ENCODE measurements at regions not wholly inside any gene's neighbourhood (a gene's known extent, or its start where the extent isn't known, plus 50 kb on each side); places are given as distances from the start of the nearest gene placed in this dataset.

GRCh38 chr5:36755920-36756488 lies 120.6 kb upstream of the NIPBL start:
- Histone ChIP-seq H3F3A (ENCODE audit: insufficient read depth, low read length, poor library complexity, severe bottlenecking) (no peaks in the 10 kb centered on the region), H2AFZ (ENCODE audit: low read depth, low read length) (no peak overlapping the region), H3K27me3 (ENCODE audit: insufficient read depth, low read depth, low read length) (no peaks in the 10 kb centered on the region), H3K27ac (ENCODE audit: low read length) (no peak overlapping the region), H3K79me2 (replicated peaks; ENCODE audit: insufficient read depth, low read length) (no peaks in the 10 kb centered on the region), H3K9me3 (ENCODE audit: low read length) (no peaks in the 10 kb centered on the region), H3K9ac (ENCODE audit: low read length) (no peak overlapping the region), H3K4me2 (ENCODE audit: low read length) (no peak overlapping the region), H4K20me1 (ENCODE audit: insufficient read depth) (no peaks in the 10 kb centered on the region), H3K4me3 (ENCODE audit: low read length) (no peak overlapping the region), H3K9me2 (ENCODE audit: insufficient read depth, low read length) (no peaks in the 10 kb centered on the region), H3K36me3 (ENCODE audit: insufficient read depth, low read length) (no peaks in the 10 kb centered on the region)
- no peak for TF ChIP-seq CTCF (IDR thresholded peaks at IDR 0.05; ENCODE audit: poor library complexity, severe bottlenecking)
- no peak for TF ChIP-seq REST (IDR thresholded peaks at IDR 0.05; ENCODE audit: borderline replicate concordance)
- TF ChIP-seq EZH2 (IDR thresholded peaks at IDR 0.05; ENCODE audit: borderline replicate concordance, insufficient read depth, low read length, poor library complexity, severe bottlenecking), result no peak
- TF ChIP-seq SMC3 (conservative IDR thresholded peaks at IDR 0.05; ENCODE audit: poor library complexity), result no peak
- no peak for TF ChIP-seq TAF1 (IDR thresholded peaks at IDR 0.05; ENCODE audit: low read depth)
- TF ChIP-seq POLR2AphosphoS5 (IDR thresholded peaks at IDR 0.05), result no peak
- no peak for TF ChIP-seq EP300 (conservative IDR thresholded peaks at IDR 0.05; ENCODE audit: poor library complexity, severe bottlenecking)
- no peak for TF ChIP-seq RAD21 (conservative IDR thresholded peaks at IDR 0.05)
- no peak for TF ChIP-seq MXI1 (conservative IDR thresholded peaks at IDR 0.05; ENCODE audit: poor library complexity, severe bottlenecking)

GRCh38 chr5:36756848-36757247 lies 119.7 kb upstream of the NIPBL start:
- Histone ChIP-seq H3K79me2 (replicated peaks; ENCODE audit: insufficient read depth, low read length) (no peaks in the 10 kb centered on the region), H3K9me3 (ENCODE audit: low read length) (no peaks in the 10 kb centered on the region), H3K36me3 (ENCODE audit: insufficient read depth, low read length) (no peaks in the 10 kb centered on the region), H2AFZ (ENCODE audit: low read depth, low read length) (no peak overlapping the region), H3K4me2 (ENCODE audit: low read length) (no peak overlapping the region), H3K27me3 (ENCODE audit: insufficient read depth, low read depth, low read length) (no peaks in the 10 kb centered on the region), H3K4me3 (ENCODE audit: low read length) (no peak overlapping the region), H4K20me1 (ENCODE audit: insufficient read depth) (no peaks in the 10 kb centered on the region), H3K9ac (ENCODE audit: low read length) (no peak overlapping the region), H3K27ac (ENCODE audit: low read length) (no peak overlapping the region), H3K9me2 (ENCODE audit: insufficient read depth, low read length) (no peaks in the 10 kb centered on the region), H3F3A (ENCODE audit: insufficient read depth, low read length, poor library complexity, severe bottlenecking) (no peaks in the 10 kb centered on the region)
- TF ChIP-seq EP300 (conservative IDR thresholded peaks at IDR 0.05; ENCODE audit: poor library complexity, severe bottlenecking) (no peak), CTCF (IDR thresholded peaks at IDR 0.05; ENCODE audit: poor library complexity, severe bottlenecking) (no peak), POLR2AphosphoS5 (IDR thresholded peaks at IDR 0.05) (no peak), MXI1 (conservative IDR thresholded peaks at IDR 0.05; ENCODE audit: poor library complexity, severe bottlenecking) (no peak), TAF1 (IDR thresholded peaks at IDR 0.05; ENCODE audit: low read depth) (no peak), EZH2 (IDR thresholded peaks at IDR 0.05; ENCODE audit: borderline replicate concordance, insufficient read depth, low read length, poor library complexity, severe bottlenecking) (no peak), SMC3 (conservative IDR thresholded peaks at IDR 0.05; ENCODE audit: poor library complexity) (no peak), RAD21 (conservative IDR thresholded peaks at IDR 0.05) (no peak), REST (IDR thresholded peaks at IDR 0.05; ENCODE audit: borderline replicate concordance) (no peak)
